ENCODE measurements at regions not wholly inside any gene's neighbourhood (a gene's known extent, or its start where the extent isn't known, plus 50 kb on each side); places are given as distances from the start of the nearest gene placed in this dataset.

- ChIA-PET CTCF (ENCODE audit: unreplicated experiment) (no interaction called here), POLR2A (no interaction called here)
- Histone ChIP-seq H2AFZ (ENCODE audit: low read length) (no peak overlapping the region), H3K9me3 (ENCODE audit: low read length) (no peaks in the 10 kb centered on the region), H3K4me3 (ENCODE audit: low read depth, low read length, poor library complexity, severe bottlenecking) (no peak overlapping the region), H3K36me3 (ENCODE audit: insufficient read depth, low read length) (no peaks in the 10 kb centered on the region), H3K4me2 (ENCODE audit: low read length) (no peak overlapping the region), H3K79me2 (ENCODE audit: insufficient read depth, low read depth, low read length) (no peaks in the 10 kb centered on the region), H4K20me1 (ENCODE audit: insufficient read depth, low read length) (no peaks in the 10 kb centered on the region), H3K27ac (ENCODE audit: low read depth, low read length, poor library complexity, severe bottlenecking) (no peak overlapping the region), H3K4me1 (ENCODE audit: insufficient read depth, low read length, poor library complexity, severe bottlenecking) (no peaks in the 10 kb centered on the region), H3K9me2 (ENCODE audit: insufficient read depth, low read length) (no peaks in the 10 kb centered on the region)
- no peak for DNase-seq (ENCODE audit: low spot score)
- intact Hi-C loops (cut with micrococcal nuclease; ENCODE audit: unreplicated experiment), result no loop called here
- BruUV-seq (replicated peaks), result no TSS peak
- TF ChIP-seq CTCF (conservative IDR thresholded peaks at IDR 0.05; ENCODE audit: low read length) (no peak), EZH2phosphoT487 (IDR thresholded peaks at IDR 0.05; ENCODE audit: borderline replicate concordance, low read depth, low read length) (no peak)
These were observed 82.9 kb downstream of the RAP2B start for GRCh38 chr3:153244961-153245360.

- CTCF ChIA-PET (ENCODE audit: unreplicated experiment), result no interaction called here
- TF ChIP-seq EZH2phosphoT487 (IDR thresholded peaks at IDR 0.05; ENCODE audit: borderline replicate concordance, low read depth, low read length), result no peak
- no peak for TF ChIP-seq CTCF (conservative IDR thresholded peaks at IDR 0.05; ENCODE audit: low read length)
- no peak for DNase-seq (ENCODE audit: low spot score)
- Histone ChIP-seq H3K79me2 (ENCODE audit: insufficient read depth, low read depth, low read length) (no peaks in the 10 kb centered on the region), H3K4me1 (ENCODE audit: insufficient read depth, low read length, poor library complexity, severe bottlenecking) (no peaks in the 10 kb centered on the region), H3K9me3 (ENCODE audit: low read length) (no peaks in the 10 kb centered on the region), H3K4me2 (ENCODE audit: low read length) (no peak overlapping the region), H3K36me3 (ENCODE audit: insufficient read depth, low read length) (no peaks in the 10 kb centered on the region), H4K20me1 (ENCODE audit: insufficient read depth, low read length) (no peaks in the 10 kb centered on the region), H3K4me3 (ENCODE audit: low read depth, low read length, poor library complexity, severe bottlenecking) (no peak overlapping the region), H3K27ac (ENCODE audit: low read depth, low read length, poor library complexity, severe bottlenecking) (no peak overlapping the region), H2AFZ (ENCODE audit: low read length) (no peak overlapping the region), H3K9me2 (ENCODE audit: insufficient read depth, low read length) (no peaks in the 10 kb centered on the region)
- BruUV-seq (replicated peaks), result no TSS peak
- POLR2A ChIA-PET, result no interaction called here
- intact Hi-C loops (cut with micrococcal nuclease; ENCODE audit: unreplicated experiment), result no loop called here
These were observed 83.6 kb downstream of the RAP2B start for GRCh38 chr3:153245661-153246060.

- Histone ChIP-seq H3K9me3 (ENCODE audit: low read length) (no peaks in the 10 kb centered on the region), H3K79me2 (ENCODE audit: insufficient read depth, low read depth, low read length) (no peaks in the 10 kb centered on the region), H3K4me1 (ENCODE audit: insufficient read depth, low read length, poor library complexity, severe bottlenecking) (no peaks in the 10 kb centered on the region), H3K36me3 (ENCODE audit: insufficient read depth, low read length) (no peaks in the 10 kb centered on the region), H4K20me1 (ENCODE audit: insufficient read depth, low read length) (no peaks in the 10 kb centered on the region), H2AFZ (ENCODE audit: low read length) (no peak overlapping the region), H3K27ac (ENCODE audit: low read depth, low read length, poor library complexity, severe bottlenecking) (no peak overlapping the region), H3K4me3 (ENCODE audit: low read depth, low read length, poor library complexity, severe bottlenecking) (no peak overlapping the region), H3K9me2 (ENCODE audit: insufficient read depth, low read length) (no peaks in the 10 kb centered on the region), H3K4me2 (ENCODE audit: low read length) (no peak overlapping the region)
- TF ChIP-seq CTCF (conservative IDR thresholded peaks at IDR 0.05; ENCODE audit: low read length), result no peak
- TF ChIP-seq EZH2phosphoT487 (IDR thresholded peaks at IDR 0.05; ENCODE audit: borderline replicate concordance, low read depth, low read length), result no peak
- no TSS peak for BruUV-seq (replicated peaks)
- intact Hi-C loops (cut with micrococcal nuclease; ENCODE audit: unreplicated experiment), result no loop called here
- CTCF ChIA-PET (ENCODE audit: unreplicated experiment), result no interaction called here
- no peak for DNase-seq (ENCODE audit: low spot score)
- POLR2A ChIA-PET, result interaction anchor here (0.6 kb wide), 1 partner anchor 102 kb away, joined by 3 read pairs; no protein-coding TSS in a partner anchor
These were observed 84.3 kb downstream of the RAP2B start for GRCh38 chr3:153246331-153246730.
